ENCODE measurements at regions not wholly inside any gene's neighbourhood (a gene's known extent, or its start where the extent isn't known, plus 50 kb on each side); places are given as distances from the start of the nearest gene placed in this dataset.

DNA sequence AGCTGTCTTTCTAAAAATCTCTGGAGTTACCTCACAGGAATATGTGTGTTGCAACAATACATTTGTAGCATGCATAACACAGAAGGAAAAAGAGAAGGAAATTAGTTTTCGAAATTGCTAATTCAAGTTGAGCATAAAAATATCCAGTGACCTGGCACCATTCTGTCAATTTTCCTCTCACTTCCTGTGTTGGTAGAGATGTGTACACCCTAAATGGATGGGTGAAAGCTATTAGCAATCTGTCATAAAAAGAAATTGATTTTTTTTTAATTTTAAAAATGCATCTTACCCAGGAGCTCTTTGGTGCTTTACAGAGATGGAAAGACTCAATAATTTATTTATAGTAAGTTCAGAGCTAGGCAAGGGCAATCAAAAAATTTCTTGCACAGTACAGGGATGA is 333.3 kb upstream of the TMEM229A start:
- TF ChIP-seq, protein P1, sequence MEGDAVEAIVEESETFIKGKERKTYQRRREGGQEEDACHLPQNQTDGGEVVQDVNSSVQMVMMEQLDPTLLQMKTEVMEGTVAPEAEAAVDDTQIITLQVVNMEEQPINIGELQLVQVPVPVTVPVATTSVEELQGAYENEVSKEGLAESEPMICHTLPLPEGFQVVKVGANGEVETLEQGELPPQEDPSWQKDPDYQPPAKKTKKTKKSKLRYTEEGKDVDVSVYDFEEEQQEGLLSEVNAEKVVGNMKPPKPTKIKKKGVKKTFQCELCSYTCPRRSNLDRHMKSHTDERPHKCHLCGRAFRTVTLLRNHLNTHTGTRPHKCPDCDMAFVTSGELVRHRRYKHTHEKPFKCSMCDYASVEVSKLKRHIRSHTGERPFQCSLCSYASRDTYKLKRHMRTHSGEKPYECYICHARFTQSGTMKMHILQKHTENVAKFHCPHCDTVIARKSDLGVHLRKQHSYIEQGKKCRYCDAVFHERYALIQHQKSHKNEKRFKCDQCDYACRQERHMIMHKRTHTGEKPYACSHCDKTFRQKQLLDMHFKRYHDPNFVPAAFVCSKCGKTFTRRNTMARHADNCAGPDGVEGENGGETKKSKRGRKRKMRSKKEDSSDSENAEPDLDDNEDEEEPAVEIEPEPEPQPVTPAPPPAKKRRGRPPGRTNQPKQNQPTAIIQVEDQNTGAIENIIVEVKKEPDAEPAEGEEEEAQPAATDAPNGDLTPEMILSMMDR (IDR thresholded peaks at IDR 0.05; ENCODE audit: borderline replicate concordance, extremely low read depth, low read length, poor library complexity, severe bottlenecking): no peak
- TF ChIP-seq EZH2 (IDR thresholded peaks at IDR 0.05; ENCODE audit: borderline replicate concordance, low read depth, low read length, severe bottlenecking): no peak
